ENCODE measurements at regions not wholly inside any gene's neighbourhood (a gene's known extent, or its start where the extent isn't known, plus 50 kb on each side); places are given as distances from the start of the nearest gene placed in this dataset.
A peak's percentile ranks its signal among the peaks of the same experiment; 100 is the strongest.

DNA sequence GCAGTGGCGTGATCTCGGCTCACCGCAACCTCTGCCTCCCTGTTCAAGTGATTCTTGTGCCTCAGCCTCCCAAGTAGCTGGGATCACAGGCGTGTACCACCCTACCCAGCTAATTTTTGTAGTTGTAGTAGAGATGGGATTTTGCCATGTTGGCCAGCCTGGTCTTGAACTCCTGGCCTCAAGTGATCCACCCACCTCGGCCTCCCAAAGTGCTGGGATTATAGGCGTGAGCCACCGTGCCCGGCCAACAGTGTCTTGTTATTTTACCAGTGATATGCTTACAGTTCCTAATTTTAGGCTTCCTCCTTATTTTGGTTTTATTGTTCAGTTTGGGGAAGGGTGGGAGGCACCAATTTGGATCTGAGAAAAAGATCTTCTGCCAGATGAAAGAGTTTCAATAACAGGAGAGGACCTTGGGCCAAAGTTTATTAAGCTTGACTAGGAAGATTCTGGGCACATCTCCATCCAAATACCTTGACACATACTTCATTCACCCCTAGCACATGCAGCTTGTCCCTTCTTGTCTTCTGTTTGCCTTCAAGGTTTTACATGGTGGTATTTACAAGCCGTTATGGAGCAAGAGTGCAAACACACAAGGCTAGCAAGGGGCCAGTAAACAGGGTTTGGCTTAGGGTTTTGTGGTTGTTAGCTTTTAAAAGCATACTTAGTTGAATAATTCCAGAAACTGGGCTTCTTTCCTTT lies 168.1 kb upstream of the DMRT1 start:
- Histone ChIP-seq H3K9me3 (ENCODE audit: control insufficient read depth in 4 of 4, low read length in 3 of 4) (no peaks in the 10 kb centered on the region), H3K27ac (ENCODE audit: low read depth in 1 of 2, low read length in 2 of 2) (peak overlapping the region in 1 of 2 donors; percentile 7), H3K36me3 (ENCODE audit: control insufficient read depth in 4 of 4, insufficient read depth in 3 of 4, low read depth in 1 of 4, low read length in 3 of 4) (no peaks in the 10 kb centered on the region), H3K9ac (ENCODE audit: low read depth in 1 of 2, low read length in 2 of 2) (no peak overlapping the region), H3K4me1 (ENCODE audit: control insufficient read depth in 4 of 4, insufficient read depth in 4 of 4, low read length in 3 of 4) (peaks cover 4 to 36% (median 14%) of the 10 kb centered on the region in 4 donors), H3K4me3 (ENCODE audit: low read depth in 1 of 3, low read length in 3 of 3) (no peak overlapping the region), H3K27me3 (ENCODE audit: control insufficient read depth in 4 of 4, insufficient read depth in 4 of 4, low read length in 3 of 4) (no peaks in the 10 kb centered on the region)
- no peak for TF ChIP-seq HNF4G (IDR thresholded peaks at IDR 0.05)
- TF ChIP-seq SP1 (IDR thresholded peaks at IDR 0.05): no peak
- TF ChIP-seq YY1 (IDR thresholded peaks at IDR 0.05): no peak
- no peak for TF ChIP-seq HNF4A (conservative IDR thresholded peaks at IDR 0.05)
- no peak for TF ChIP-seq TAF1 (conservative IDR thresholded peaks at IDR 0.05)
- TF ChIP-seq RXRA (IDR thresholded peaks at IDR 0.05): no peak
- TF ChIP-seq, protein P1, sequence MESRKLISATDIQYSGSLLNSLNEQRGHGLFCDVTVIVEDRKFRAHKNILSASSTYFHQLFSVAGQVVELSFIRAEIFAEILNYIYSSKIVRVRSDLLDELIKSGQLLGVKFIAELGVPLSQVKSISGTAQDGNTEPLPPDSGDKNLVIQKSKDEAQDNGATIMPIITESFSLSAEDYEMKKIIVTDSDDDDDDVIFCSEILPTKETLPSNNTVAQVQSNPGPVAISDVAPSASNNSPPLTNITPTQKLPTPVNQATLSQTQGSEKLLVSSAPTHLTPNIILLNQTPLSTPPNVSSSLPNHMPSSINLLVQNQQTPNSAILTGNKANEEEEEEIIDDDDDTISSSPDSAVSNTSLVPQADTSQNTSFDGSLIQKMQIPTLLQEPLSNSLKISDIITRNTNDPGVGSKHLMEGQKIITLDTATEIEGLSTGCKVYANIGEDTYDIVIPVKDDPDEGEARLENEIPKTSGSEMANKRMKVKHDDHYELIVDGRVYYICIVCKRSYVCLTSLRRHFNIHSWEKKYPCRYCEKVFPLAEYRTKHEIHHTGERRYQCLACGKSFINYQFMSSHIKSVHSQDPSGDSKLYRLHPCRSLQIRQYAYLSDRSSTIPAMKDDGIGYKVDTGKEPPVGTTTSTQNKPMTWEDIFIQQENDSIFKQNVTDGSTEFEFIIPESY (IDR thresholded peaks at IDR 0.05): no peak
- WGBS: 84% methylated on average over 9 of the region's 9 CpGs
- DNase-seq (ENCODE audit: low spot score): no peak

DNA sequence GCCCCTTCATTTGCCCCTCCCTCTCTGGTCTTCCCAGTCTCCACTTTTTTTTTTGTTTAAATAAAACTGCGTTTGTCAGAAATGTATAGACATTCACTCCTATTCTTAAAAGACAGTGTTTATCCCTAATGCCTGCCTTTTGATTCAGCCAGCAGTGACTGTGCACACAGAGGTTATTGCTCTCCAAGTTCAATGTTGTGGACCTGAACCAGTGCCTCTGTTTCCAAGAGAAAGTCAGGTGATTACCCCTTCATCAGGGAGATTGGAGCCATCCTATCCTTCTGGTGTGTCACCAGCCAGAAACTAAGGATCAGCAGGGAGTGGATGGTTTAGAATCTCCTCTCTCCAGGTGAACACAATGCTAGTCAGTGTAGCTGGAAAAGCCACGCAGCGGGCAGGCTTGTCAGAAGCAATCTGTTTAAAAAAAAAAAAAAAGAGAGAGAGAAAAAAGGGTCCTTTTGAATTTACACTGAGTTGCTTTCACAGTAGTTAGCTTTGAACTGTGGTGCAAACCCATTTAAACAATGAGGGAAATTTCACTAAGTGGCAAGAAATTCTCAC lies 167.5 kb upstream of the DMRT1 start:
- peak overlapping the region in 1 of 2 donors; percentile 7 for H3K27ac ChIP-seq (ENCODE audit: low read depth in 1 of 2, low read length in 2 of 2)
- no peaks in the 10 kb centered on the region for H3K9me3 ChIP-seq (ENCODE audit: control insufficient read depth in 4 of 4, low read length in 3 of 4)
- H3K4me1 ChIP-seq (ENCODE audit: control insufficient read depth in 4 of 4, insufficient read depth in 4 of 4, low read length in 3 of 4): peaks cover 4 to 36% (median 14%) of the 10 kb centered on the region in 4 donors
- TF ChIP-seq, protein P2, sequence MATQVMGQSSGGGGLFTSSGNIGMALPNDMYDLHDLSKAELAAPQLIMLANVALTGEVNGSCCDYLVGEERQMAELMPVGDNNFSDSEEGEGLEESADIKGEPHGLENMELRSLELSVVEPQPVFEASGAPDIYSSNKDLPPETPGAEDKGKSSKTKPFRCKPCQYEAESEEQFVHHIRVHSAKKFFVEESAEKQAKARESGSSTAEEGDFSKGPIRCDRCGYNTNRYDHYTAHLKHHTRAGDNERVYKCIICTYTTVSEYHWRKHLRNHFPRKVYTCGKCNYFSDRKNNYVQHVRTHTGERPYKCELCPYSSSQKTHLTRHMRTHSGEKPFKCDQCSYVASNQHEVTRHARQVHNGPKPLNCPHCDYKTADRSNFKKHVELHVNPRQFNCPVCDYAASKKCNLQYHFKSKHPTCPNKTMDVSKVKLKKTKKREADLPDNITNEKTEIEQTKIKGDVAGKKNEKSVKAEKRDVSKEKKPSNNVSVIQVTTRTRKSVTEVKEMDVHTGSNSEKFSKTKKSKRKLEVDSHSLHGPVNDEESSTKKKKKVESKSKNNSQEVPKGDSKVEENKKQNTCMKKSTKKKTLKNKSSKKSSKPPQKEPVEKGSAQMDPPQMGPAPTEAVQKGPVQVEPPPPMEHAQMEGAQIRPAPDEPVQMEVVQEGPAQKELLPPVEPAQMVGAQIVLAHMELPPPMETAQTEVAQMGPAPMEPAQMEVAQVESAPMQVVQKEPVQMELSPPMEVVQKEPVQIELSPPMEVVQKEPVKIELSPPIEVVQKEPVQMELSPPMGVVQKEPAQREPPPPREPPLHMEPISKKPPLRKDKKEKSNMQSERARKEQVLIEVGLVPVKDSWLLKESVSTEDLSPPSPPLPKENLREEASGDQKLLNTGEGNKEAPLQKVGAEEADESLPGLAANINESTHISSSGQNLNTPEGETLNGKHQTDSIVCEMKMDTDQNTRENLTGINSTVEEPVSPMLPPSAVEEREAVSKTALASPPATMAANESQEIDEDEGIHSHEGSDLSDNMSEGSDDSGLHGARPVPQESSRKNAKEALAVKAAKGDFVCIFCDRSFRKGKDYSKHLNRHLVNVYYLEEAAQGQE (IDR thresholded peaks at IDR 0.05): peak; percentile 25
- TF ChIP-seq SP1 (IDR thresholded peaks at IDR 0.05): no peak
- no peak for TF ChIP-seq RAD21 (IDR thresholded peaks at IDR 0.05)
- no peak for TF ChIP-seq GABPA (IDR thresholded peaks at IDR 0.05 in 1 of 2, conservative IDR thresholded peaks at IDR 0.05 in 1 of 2)
- TF ChIP-seq, protein P3, sequence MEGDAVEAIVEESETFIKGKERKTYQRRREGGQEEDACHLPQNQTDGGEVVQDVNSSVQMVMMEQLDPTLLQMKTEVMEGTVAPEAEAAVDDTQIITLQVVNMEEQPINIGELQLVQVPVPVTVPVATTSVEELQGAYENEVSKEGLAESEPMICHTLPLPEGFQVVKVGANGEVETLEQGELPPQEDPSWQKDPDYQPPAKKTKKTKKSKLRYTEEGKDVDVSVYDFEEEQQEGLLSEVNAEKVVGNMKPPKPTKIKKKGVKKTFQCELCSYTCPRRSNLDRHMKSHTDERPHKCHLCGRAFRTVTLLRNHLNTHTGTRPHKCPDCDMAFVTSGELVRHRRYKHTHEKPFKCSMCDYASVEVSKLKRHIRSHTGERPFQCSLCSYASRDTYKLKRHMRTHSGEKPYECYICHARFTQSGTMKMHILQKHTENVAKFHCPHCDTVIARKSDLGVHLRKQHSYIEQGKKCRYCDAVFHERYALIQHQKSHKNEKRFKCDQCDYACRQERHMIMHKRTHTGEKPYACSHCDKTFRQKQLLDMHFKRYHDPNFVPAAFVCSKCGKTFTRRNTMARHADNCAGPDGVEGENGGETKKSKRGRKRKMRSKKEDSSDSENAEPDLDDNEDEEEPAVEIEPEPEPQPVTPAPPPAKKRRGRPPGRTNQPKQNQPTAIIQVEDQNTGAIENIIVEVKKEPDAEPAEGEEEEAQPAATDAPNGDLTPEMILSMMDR (IDR thresholded peaks at IDR 0.05; ENCODE audit: low read depth, low read length, missing input control): no peak
- TF ChIP-seq, protein P4, sequence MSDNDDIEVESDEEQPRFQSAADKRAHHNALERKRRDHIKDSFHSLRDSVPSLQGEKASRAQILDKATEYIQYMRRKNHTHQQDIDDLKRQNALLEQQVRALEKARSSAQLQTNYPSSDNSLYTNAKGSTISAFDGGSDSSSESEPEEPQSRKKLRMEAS (IDR thresholded peaks at IDR 0.05): no peak
- TF ChIP-seq YY1 (IDR thresholded peaks at IDR 0.05): peak; percentile 44
- TF ChIP-seq, protein P5, sequence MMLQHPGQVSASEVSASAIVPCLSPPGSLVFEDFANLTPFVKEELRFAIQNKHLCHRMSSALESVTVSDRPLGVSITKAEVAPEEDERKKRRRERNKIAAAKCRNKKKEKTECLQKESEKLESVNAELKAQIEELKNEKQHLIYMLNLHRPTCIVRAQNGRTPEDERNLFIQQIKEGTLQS (IDR thresholded peaks at IDR 0.05): no peak
- TF ChIP-seq RXRA (IDR thresholded peaks at IDR 0.05): peak; percentile 57 to 82
- TF ChIP-seq FOXA2 (IDR thresholded peaks at IDR 0.05): peak; percentile 4
- TF ChIP-seq, protein P1 (IDR thresholded peaks at IDR 0.05): no peak
- no peak for TF ChIP-seq NR2F2 (IDR thresholded peaks at IDR 0.05)
- no peak for TF ChIP-seq JUND (IDR thresholded peaks at IDR 0.05)
- TF ChIP-seq EGR1 (IDR thresholded peaks at IDR 0.05; ENCODE audit: low read depth in 2 of 2): no peak
- no peak for TF ChIP-seq HNF4G (IDR thresholded peaks at IDR 0.05)
- TF ChIP-seq TAF1 (conservative IDR thresholded peaks at IDR 0.05): no peak
- TF ChIP-seq FOXA1 (IDR thresholded peaks at IDR 0.05): no peak
- peak; percentile 19 to 52 for TF ChIP-seq HNF4A (conservative IDR thresholded peaks at IDR 0.05)
- no peaks in the 10 kb centered on the region for H3K36me3 ChIP-seq (ENCODE audit: control insufficient read depth in 4 of 4, insufficient read depth in 3 of 4, low read depth in 1 of 4, low read length in 3 of 4)
- 56% methylated on average over 3 of the region's 3 CpGs for WGBS
- no peak overlapping the region for H3K4me3 ChIP-seq (ENCODE audit: low read depth in 1 of 3, low read length in 3 of 3)
- H3K27me3 ChIP-seq (ENCODE audit: control insufficient read depth in 4 of 4, insufficient read depth in 4 of 4, low read length in 3 of 4): no peaks in the 10 kb centered on the region
- no peak overlapping the region for H3K9ac ChIP-seq (ENCODE audit: low read depth in 1 of 2, low read length in 2 of 2)
- no peak for DNase-seq (ENCODE audit: low spot score)
